GM23338 (cell line): ENCODE measurements at regions not wholly inside any gene's neighbourhood (a gene's known extent, or its start where the extent isn't known, plus 50 kb on each side); places are given as distances from the start of the nearest gene placed in this dataset.

Source experiments
- ATAC-seq: fragments of 200-7000 bp; cut with Tn5 transposase; 3 replicates; pipeline ENCODE4 v1.9.1; 2020
- DNase-seq: peaks from one replicate; pipeline ENCODE4 v3.0.0-alpha.2; 2015; ENCODE audit warnings: low spot score
- H2AFZ ChIP-seq: fragments of 200-600 bp; sonication (generic); 2 replicates; pipeline ENCODE4 v1.8.0; 2016; ENCODE audit warnings: antibody characterized with exemption, mild to moderate bottlenecking, moderate library complexity
- H3F3A ChIP-seq: fragments of 200-600 bp; sonication (generic); replicated peaks from 2 replicates; pipeline ENCODE4 v1.8.0; 2017; ENCODE audit warnings: antibody characterized with exemption, mixed run types, low read depth
- H3K27ac ChIP-seq: fragments of 200-600 bp; sonication (generic); 2 replicates; pipeline ENCODE4 v1.6.1; 2016; ENCODE audit warnings: low read depth
- H3K27me3 ChIP-seq: fragments of 200-600 bp; sonication (generic); 2 replicates; pipeline ENCODE4 v1.8.0; 2016; ENCODE audit warnings: mild to moderate bottlenecking, mixed run types, moderate library complexity; ENCODE audit not compliant: insufficient read depth
- H3K36me3 ChIP-seq: fragments of 200-600 bp; sonication (generic); 2 replicates; pipeline ENCODE4 v1.8.0; 2016; ENCODE audit warnings: mild to moderate bottlenecking; ENCODE audit not compliant: insufficient read depth
- H3K4me1 ChIP-seq: fragments of 200-600 bp; sonication (generic); 2 replicates; pipeline ENCODE4 v1.8.0; 2016; ENCODE audit warnings: mild to moderate bottlenecking, moderate library complexity; ENCODE audit not compliant: insufficient read depth
- H3K4me2 ChIP-seq: fragments of 200-600 bp; sonication (generic); 2 replicates; pipeline ENCODE4 v1.7.1; 2017; ENCODE audit warnings: mixed run types
- H3K4me3 ChIP-seq: fragments of 200-600 bp; sonication (generic); 2 replicates; pipeline ENCODE4 v1.6.1; 2016; ENCODE audit warnings: mixed run types
- H3K79me2 ChIP-seq: fragments of 200-600 bp; sonication (generic); replicated peaks from 2 replicates; pipeline ENCODE4 v1.8.0; 2017; ENCODE audit warnings: mild to moderate bottlenecking; ENCODE audit not compliant: insufficient read depth
- H3K9me2 ChIP-seq: fragments of 200-600 bp; sonication (generic); 2 replicates; pipeline ENCODE4 v1.8.0; 2017; ENCODE audit not compliant: insufficient read depth
- H4K20me1 ChIP-seq: fragments of 200-600 bp; sonication (generic); replicated peaks from 2 replicates; pipeline ENCODE4 v1.8.0; 2017; ENCODE audit warnings: mild to moderate bottlenecking; ENCODE audit not compliant: insufficient read depth
- H3K27ac Mint-ChIP-seq: 2 replicates; pipeline ENCODE4 v1.8.0; 2020; ENCODE audit warnings: inconsistent platforms, mild to moderate bottlenecking, moderate library complexity, mixed read lengths
- H3K27me3 Mint-ChIP-seq: 3 replicates; pipeline ENCODE4 v1.8.0; 2022; ENCODE audit warnings: low read depth, mild to moderate bottlenecking, moderate library complexity, mixed read lengths, inconsistent platforms; ENCODE audit not compliant: insufficient read depth, poor library complexity
- H3K36me3 Mint-ChIP-seq: 3 replicates; pipeline ENCODE4 v1.8.0; 2021; ENCODE audit warnings: low read depth, mild to moderate bottlenecking, inconsistent platforms, moderate library complexity, mixed read lengths
- H3K4me1 Mint-ChIP-seq: 3 replicates; pipeline ENCODE4 v1.8.0; 2020; ENCODE audit warnings: mild to moderate bottlenecking, inconsistent platforms, mixed read lengths
- H3K4me3 Mint-ChIP-seq: 3 replicates; pipeline ENCODE4 v1.8.0; 2021; ENCODE audit warnings: moderate library complexity, mild to moderate bottlenecking, inconsistent platforms, mixed read lengths
- H3K9me3 Mint-ChIP-seq: 3 replicates; pipeline ENCODE4 v1.8.0; 2020; ENCODE audit warnings: moderate library complexity, mild to moderate bottlenecking, inconsistent platforms, mixed read lengths
- CREB1 ChIP-seq: fragments of 250-450 bp; sonication (Bioruptor Pico); IDR thresholded peaks from 2 replicates; pipeline ENCODE4 v1.5.0; 2020; ENCODE audit warnings: low read depth, mild to moderate bottlenecking, moderate library complexity
- CTCF ChIP-seq, 2 experiments: fragments of 200-600 bp in 1 of 2; sonication (generic) in 1 of 2; conservative IDR thresholded peaks; 2 replicates each; pipeline versions ENCODE4 v1.5.1 to v1.6.1; 2016 to 2017; ENCODE audit warnings: antibody characterized with exemption in 2 of 2, low read depth in 2 of 2, mild to moderate bottlenecking in 2 of 2, moderate library complexity in 1 of 2
- ETS1 ChIP-seq: IDR thresholded peaks from 2 replicates; pipeline ENCODE4 v1.6.1; 2016; ENCODE audit warnings: antibody characterized with exemption
- EZH2 ChIP-seq: fragments of 200-600 bp; sonication (generic); IDR thresholded peaks from one replicate; pipeline ENCODE4 v1.8.0; 2017; ENCODE audit warnings: antibody characterized with exemption, mild to moderate bottlenecking, low read depth; ENCODE audit not compliant: unreplicated experiment
- EZH2phosphoT487 ChIP-seq: fragments of 200-600 bp; sonication (generic); IDR thresholded peaks from one replicate; pipeline ENCODE4 v1.8.1; 2018; ENCODE audit warnings: antibody characterized with exemption; ENCODE audit not compliant: unreplicated experiment
- JUNB ChIP-seq: IDR thresholded peaks from one replicate; pipeline ENCODE4 v1.6.1; 2016; ENCODE audit warnings: antibody characterized with exemption; ENCODE audit not compliant: unreplicated experiment
- NANOG ChIP-seq: IDR thresholded peaks from 2 replicates; pipeline ENCODE4 v1.6.1; 2016; ENCODE audit warnings: antibody characterized with exemption, borderline replicate concordance
- POLR2AphosphoS5 ChIP-seq: IDR thresholded peaks from 2 replicates; pipeline ENCODE4 v1.6.1; 2016; ENCODE audit warnings: antibody characterized with exemption, low read depth
- REST ChIP-seq: IDR thresholded peaks from one replicate; pipeline ENCODE4 v1.6.1; 2018; ENCODE audit warnings: antibody characterized with exemption; ENCODE audit not compliant: unreplicated experiment
- STAT1 ChIP-seq: IDR thresholded peaks from one replicate; pipeline ENCODE4 v1.6.1; 2016; ENCODE audit warnings: antibody characterized with exemption; ENCODE audit not compliant: unreplicated experiment
- ZNF114 ChIP-seq: fragments of 250-450 bp; sonication (Bioruptor Pico); IDR thresholded peaks from 2 replicates; pipeline ENCODE4 v1.5.0; 2020; ENCODE audit warnings: mild to moderate bottlenecking, moderate library complexity
- ZNF331 ChIP-seq: fragments of 250-450 bp; sonication (Bioruptor Pico); IDR thresholded peaks from 2 replicates; pipeline ENCODE4 v1.5.0; 2020; ENCODE audit warnings: low read depth, mild to moderate bottlenecking, moderate library complexity
- ZNF462 ChIP-seq: fragments of 250-450 bp; sonication (Bioruptor Pico); IDR thresholded peaks from 2 replicates; pipeline ENCODE4 v1.5.0; 2020; ENCODE audit warnings: mild to moderate bottlenecking, moderate library complexity

GRCh38 chr7:1352656-1353271 lies 106.5 kb downstream of the MICALL2 start:
- Histone ChIP-seq H3K27ac (no peak overlapping the region), H3K4me3 (no peak overlapping the region), H3K36me3 (no peaks in the 10 kb centered on the region), H4K20me1 (no peaks in the 10 kb centered on the region), H3K79me2 (no peaks in the 10 kb centered on the region), H3K9me2 (no peaks in the 10 kb centered on the region), H3K27me3 (no peaks in the 10 kb centered on the region), H2AFZ (no peak overlapping the region), H3K4me1 (no peaks in the 10 kb centered on the region), H3K4me2 (no peak overlapping the region), H3F3A (no peaks in the 10 kb centered on the region)
- Mint-ChIP-seq H3K9me3 (no peaks in the 10 kb centered on the region), H3K36me3 (no peaks in the 10 kb centered on the region), H3K4me1 (peaks cover 3% of the 10 kb centered on the region; the same call in 1 of the 3 replicates), H3K27me3 (peaks cover 8% of the 10 kb centered on the region), H3K27ac (no peak overlapping the region), H3K4me3 (no peak overlapping the region)
- TF ChIP-seq STAT1 (no peak), ZNF331 (no peak), EZH2phosphoT487 (no peak), ZNF114 (no peak), ETS1 (no peak), ZNF462 (CRISPR knock-in tag) (no peak), POLR2AphosphoS5 (no peak), NANOG (no peak), JUNB (no peak), EZH2 (no peak), REST (no peak), CREB1 (CRISPR knock-in tag) (no peak), CTCF (conservative IDR thresholded peaks at IDR 0.05; ENCODE audit: low read depth in 2 of 2) (no peak)
- ATAC-seq (no peak), DNase-seq (no peak)
